Stomach (tissue), 8 donors: ENCODE measurements at regions not wholly inside any gene's neighbourhood (a gene's known extent, or its start where the extent isn't known, plus 50 kb on each side); places are given as distances from the start of the nearest gene placed in this dataset.

Source experiments
- DNase-seq, 2 donors: peaks; one replicate each; pipeline versions ENCODE4 v3.0.0 to v3.0.0-alpha.2; 2013 to 2019
- H3K27ac ChIP-seq, 5 donors: fragments of 200-600 bp in 4 of 5; sonication (generic) in 4 of 5; one replicate each; pipeline ENCODE4 v1.5.1; 2013 to 2019; ENCODE audit warnings: mild to moderate bottlenecking in 1 of 5, moderate library complexity in 1 of 5
- H3K27me3 ChIP-seq, 3 donors: fragments of 200-600 bp; sonication (generic); one replicate each; pipeline ENCODE4 v1.5.1; 2017 to 2019; ENCODE audit warnings: mixed run types in 1 of 3
- H3K36me3 ChIP-seq, 4 donors: fragments of 200-600 bp; sonication (generic); 1 replicate in 3 of 4; 2 replicates in 1 of 4; pipeline ENCODE4 v1.5.1; 2016 to 2019
- H3K4me1 ChIP-seq, 4 donors: fragments of 200-600 bp; sonication (generic); one replicate each; pipeline ENCODE4 v1.5.1; 2016 to 2019
- H3K4me3 ChIP-seq, 4 donors: fragments of 200-600 bp; sonication (generic) in 3 of 4; one replicate each; pipeline ENCODE4 v1.5.1; 2016 to 2019; ENCODE audit warnings: mild to moderate bottlenecking in 1 of 4
- H3K9me3 ChIP-seq, 4 donors: fragments of 200-600 bp; sonication (generic); one replicate each; pipeline ENCODE4 v1.5.1; 2016 to 2019
- EP300 ChIP-seq: sonication (generic); formaldehyde crosslinking; IDR thresholded peaks from one replicate; pipeline ENCODE4 v1.6.1; 2017; ENCODE audit warnings: antibody characterized with exemption
- POLR2A ChIP-seq, 4 donors: fragments of 450-650 bp; IDR thresholded peaks; one replicate each; pipeline ENCODE4 v1.6.1; 2016; ENCODE audit warnings: antibody characterized with exemption in 4 of 4, control low read depth in 2 of 4, mild to moderate bottlenecking in 1 of 4, moderate library complexity in 1 of 4
- POLR2AphosphoS5 ChIP-seq, 3 donors: sonication (generic); formaldehyde crosslinking; IDR thresholded peaks; one replicate each; pipeline ENCODE4 v1.6.1; 2016; ENCODE audit warnings: antibody characterized with exemption in 3 of 3
- WGBS, 5 donors: extraction: QIAGEN DNeasy Blood & Tissue Kit in 3 of 5; methylation state at CpG; one replicate each; pipeline versions ENCODE4 v1.1.5 to v1.1.7; 2013 to 2018; 5-methylcytosine and 5-hydroxymethylcytosine counted together
- intact Hi-C: fragments of 100-400 bp; cut with DNase I; formaldehyde crosslinking; loops from one replicate; pipeline ENCODE4 v1.15.1; 2023; ENCODE audit warnings: low total_unique reads
- TF ChIP-seq, protein P1 (sequence below), 7 experiments: fragments of 450-650 bp in 4 of 7; fragments of 200-600 bp in 3 of 7; sonication (generic) in 3 of 7; IDR thresholded peaks; one replicate each; pipeline ENCODE4 v1.5.1; 2016 to 2019; ENCODE audit warnings: antibody characterized with exemption in 7 of 7, control low read depth in 2 of 7, mild to moderate bottlenecking in 1 of 7
- donor health status: healthy with polysubstance abuse.
- donor health status: Bipolar disorder and iron deficiency.
- donor health status: healthy.

DNA sequence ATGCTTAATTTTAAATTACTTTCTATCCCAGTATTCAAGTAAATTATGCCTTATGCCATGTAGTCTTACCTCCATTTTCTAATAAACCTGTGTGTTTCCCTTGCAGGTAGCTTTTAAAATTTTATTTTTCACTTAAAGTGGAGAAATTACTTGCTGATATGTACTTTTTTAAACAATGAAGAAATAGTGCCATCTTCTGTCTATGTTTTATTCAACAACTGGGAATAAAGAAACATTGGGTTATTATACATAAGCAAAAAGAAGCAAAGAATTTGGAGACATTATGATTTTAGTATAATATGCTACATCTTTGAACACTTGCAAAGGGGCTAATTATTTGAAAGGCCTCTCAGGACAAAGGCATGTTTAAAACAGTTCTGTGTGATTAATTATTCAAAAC is 1912.9 kb downstream of the MRPL39 start:
- peaks cover 0 to 10% (median 7%) of the 10 kb centered on the region in 4 donors for H3K9me3 ChIP-seq
- intact Hi-C loops: no loop called here
- no peaks in the 10 kb centered on the region for H3K4me1 ChIP-seq
- no peak for TF ChIP-seq POLR2A (IDR thresholded peaks at IDR 0.05)
- no peak for TF ChIP-seq POLR2AphosphoS5 (IDR thresholded peaks at IDR 0.05)
- TF ChIP-seq EP300: no peak
- TF ChIP-seq, protein P1, sequence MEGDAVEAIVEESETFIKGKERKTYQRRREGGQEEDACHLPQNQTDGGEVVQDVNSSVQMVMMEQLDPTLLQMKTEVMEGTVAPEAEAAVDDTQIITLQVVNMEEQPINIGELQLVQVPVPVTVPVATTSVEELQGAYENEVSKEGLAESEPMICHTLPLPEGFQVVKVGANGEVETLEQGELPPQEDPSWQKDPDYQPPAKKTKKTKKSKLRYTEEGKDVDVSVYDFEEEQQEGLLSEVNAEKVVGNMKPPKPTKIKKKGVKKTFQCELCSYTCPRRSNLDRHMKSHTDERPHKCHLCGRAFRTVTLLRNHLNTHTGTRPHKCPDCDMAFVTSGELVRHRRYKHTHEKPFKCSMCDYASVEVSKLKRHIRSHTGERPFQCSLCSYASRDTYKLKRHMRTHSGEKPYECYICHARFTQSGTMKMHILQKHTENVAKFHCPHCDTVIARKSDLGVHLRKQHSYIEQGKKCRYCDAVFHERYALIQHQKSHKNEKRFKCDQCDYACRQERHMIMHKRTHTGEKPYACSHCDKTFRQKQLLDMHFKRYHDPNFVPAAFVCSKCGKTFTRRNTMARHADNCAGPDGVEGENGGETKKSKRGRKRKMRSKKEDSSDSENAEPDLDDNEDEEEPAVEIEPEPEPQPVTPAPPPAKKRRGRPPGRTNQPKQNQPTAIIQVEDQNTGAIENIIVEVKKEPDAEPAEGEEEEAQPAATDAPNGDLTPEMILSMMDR (IDR thresholded peaks at IDR 0.05): no peak
- no peak for DNase-seq
- H3K27me3 ChIP-seq: no peaks in the 10 kb centered on the region
- H3K4me3 ChIP-seq: no peak overlapping the region
- no peaks in the 10 kb centered on the region for H3K36me3 ChIP-seq
- no peak overlapping the region for H3K27ac ChIP-seq

DNA sequence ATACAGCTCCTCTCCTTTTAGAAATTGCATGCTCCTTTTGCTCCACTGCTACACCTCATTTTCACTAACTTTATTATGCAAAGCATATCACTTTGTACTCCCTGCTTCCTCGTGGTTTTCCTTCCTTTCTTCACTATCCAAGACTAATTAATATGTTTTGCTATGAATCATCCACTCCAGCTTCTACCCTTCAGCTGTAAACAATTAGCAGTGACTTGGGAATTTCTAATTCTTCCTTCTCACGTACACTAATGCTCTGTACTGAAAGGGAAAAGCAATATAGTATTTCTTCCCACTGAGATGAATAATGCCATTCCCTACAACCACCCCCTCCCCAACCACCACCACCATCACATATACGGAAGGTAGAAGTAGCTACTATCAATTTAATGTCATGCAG is 1917.0 kb downstream of the MRPL39 start:
- no peaks in the 10 kb centered on the region for H3K36me3 ChIP-seq
- 35 to 54% (median 50%) methylated on average over 3 of the region's 3 CpGs for WGBS, 5 donors
- DNase-seq: no peak
- H3K27me3 ChIP-seq: no peaks in the 10 kb centered on the region
- intact Hi-C loops: no loop called here
- H3K27ac ChIP-seq: no peak overlapping the region
- H3K4me3 ChIP-seq: no peak overlapping the region
- H3K4me1 ChIP-seq: no peaks in the 10 kb centered on the region
- no peak for TF ChIP-seq POLR2A (IDR thresholded peaks at IDR 0.05)
- TF ChIP-seq EP300: no peak
- TF ChIP-seq, protein P1 (IDR thresholded peaks at IDR 0.05): no peak
- TF ChIP-seq POLR2AphosphoS5 (IDR thresholded peaks at IDR 0.05): no peak
- no peaks in the 10 kb centered on the region for H3K9me3 ChIP-seq

DNA sequence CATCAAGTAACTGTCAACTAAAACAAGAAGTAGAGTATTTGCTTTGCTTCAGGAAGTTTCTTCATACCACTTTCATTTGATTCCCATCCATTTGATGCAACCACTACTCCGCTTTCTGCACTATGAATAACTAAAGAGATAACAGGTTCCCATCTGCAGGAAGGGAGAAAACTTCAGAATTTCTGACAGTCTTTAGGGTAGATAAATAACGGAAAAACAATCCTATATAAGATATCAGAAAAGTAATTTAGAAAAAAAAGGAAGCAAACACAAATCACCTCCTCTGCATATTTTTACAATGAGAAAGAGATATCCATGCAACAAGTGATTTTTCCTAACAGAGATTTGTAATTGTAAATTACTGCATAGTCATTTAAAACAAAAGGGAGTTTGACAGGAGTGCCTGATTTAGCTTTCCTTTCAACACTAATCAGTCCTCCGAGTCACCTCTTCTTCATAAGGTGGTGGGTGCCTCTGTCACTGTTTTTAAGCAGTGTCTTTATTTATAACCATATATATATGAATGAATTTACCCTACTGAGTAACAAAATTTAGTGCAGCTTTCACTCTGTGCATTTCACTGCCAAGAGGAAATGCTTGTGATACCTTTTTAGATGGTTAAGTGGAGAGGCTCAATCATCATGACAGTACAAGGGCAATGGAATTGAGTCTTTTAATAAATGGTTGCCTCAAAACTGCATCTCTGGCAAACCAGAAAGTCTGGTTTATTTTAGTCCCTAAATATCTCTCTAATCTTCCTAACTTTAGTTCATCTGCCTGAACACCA is 1920.4 kb downstream of the MRPL39 start:
- intact Hi-C loops: no loop called here
- no peaks in the 10 kb centered on the region for H3K27me3 ChIP-seq
- no peaks in the 10 kb centered on the region for H3K9me3 ChIP-seq
- H3K36me3 ChIP-seq: no peaks in the 10 kb centered on the region
- H3K4me1 ChIP-seq: no peaks in the 10 kb centered on the region
- H3K27ac ChIP-seq: no peak overlapping the region
- 55 to 67% (median 60%) methylated on average over 3 of the region's 3 CpGs for WGBS, 5 donors
- no peak for TF ChIP-seq POLR2AphosphoS5 (IDR thresholded peaks at IDR 0.05)
- TF ChIP-seq POLR2A (IDR thresholded peaks at IDR 0.05): no peak
- no peak for TF ChIP-seq EP300
- TF ChIP-seq, protein P1 (IDR thresholded peaks at IDR 0.05): no peak
- no peak for DNase-seq
- H3K4me3 ChIP-seq: no peak overlapping the region

GRCh38 chr21:23684431-23684830 is 1922.8 kb downstream of the MRPL39 start:
- no peak overlapping the region for H3K4me3 ChIP-seq
- H3K4me1 ChIP-seq: no peaks in the 10 kb centered on the region
- H3K36me3 ChIP-seq: no peaks in the 10 kb centered on the region
- TF ChIP-seq, protein P1 (IDR thresholded peaks at IDR 0.05): no peak
- TF ChIP-seq POLR2A (IDR thresholded peaks at IDR 0.05): no peak
- no peak for TF ChIP-seq EP300
- no peak for TF ChIP-seq POLR2AphosphoS5 (IDR thresholded peaks at IDR 0.05)
- H3K27ac ChIP-seq: no peak overlapping the region
- DNase-seq: no peak
- 44 to 75% (median 58%) methylated on average over 2 of the region's 2 CpGs for WGBS, 5 donors
- intact Hi-C loops: no loop called here
- H3K9me3 ChIP-seq: no peaks in the 10 kb centered on the region
- H3K27me3 ChIP-seq: no peaks in the 10 kb centered on the region
